Erythroblast (primary cell): ENCODE measurements at regions not wholly inside any gene's neighbourhood (a gene's known extent, or its start where the extent isn't known, plus 50 kb on each side); places are given as distances from the start of the nearest gene placed in this dataset.

ENCODE experiments used
- GATA1 ChIP-seq: IDR thresholded peaks from 2 replicates; pipeline ENCODE4 v1.6.1; 2011; ENCODE audit warnings: low read depth, mild to moderate bottlenecking, control low read depth, low read length, moderate library complexity
- POLR2A ChIP-seq: IDR thresholded peaks from 2 replicates; pipeline ENCODE4 v1.6.1; 2011; ENCODE audit warnings: mild to moderate bottlenecking, low read length

GRCh38 chr4:79604152-79604551 is 196.1 kb upstream of the GK2 start:
- TF ChIP-seq POLR2A, result no peak
- no peak for TF ChIP-seq GATA1
